Kidney epithelial cell (primary cell): ENCODE measurements at regions not wholly inside any gene's neighbourhood (a gene's known extent, or its start where the extent isn't known, plus 50 kb on each side); places are given as distances from the start of the nearest gene placed in this dataset.
A peak's percentile ranks its signal among the peaks of the same experiment; 100 is the strongest.

Experiments
- DNase-seq: peaks from one replicate; pipeline ENCODE4 v3.0.0-alpha.2; 2010; ENCODE audit warnings: low read depth
- H3K27me3 ChIP-seq: 2 replicates; pipeline ENCODE4 v1.6.0; 2011; ENCODE audit warnings: low read length; ENCODE audit not compliant: control insufficient read depth, insufficient read depth
- H3K36me3 ChIP-seq: 2 replicates; pipeline ENCODE4 v1.5.1; 2011; ENCODE audit warnings: low read length; ENCODE audit not compliant: control insufficient read depth, insufficient read depth
- H3K4me3 ChIP-seq: 2 replicates; pipeline ENCODE4 v1.5.1; 2011; ENCODE audit warnings: low read depth, mild to moderate bottlenecking, control low read depth, low read length
- CTCF ChIP-seq: IDR thresholded peaks from 2 replicates; pipeline ENCODE4 v1.5.1; 2011; ENCODE audit warnings: mild to moderate bottlenecking, moderate library complexity, low read length, control low read depth, inconsistent platforms; ENCODE audit not compliant: insufficient read depth, poor library complexity, severe bottlenecking

- H3K36me3 ChIP-seq, result no peaks in the 10 kb centered on the region
- no peak overlapping the region for H3K4me3 ChIP-seq
- no peak for DNase-seq
- no peak for TF ChIP-seq CTCF
- H3K27me3 ChIP-seq, result no peaks in the 10 kb centered on the region
Observed at GRCh38 chr6:91877994-91878393, 1291.1 kb upstream of the MAP3K7 start.

GRCh38 chr6:91874971-91875370, 1288.1 kb upstream of the MAP3K7 start:
- no peak for TF ChIP-seq CTCF
- no peak for DNase-seq
- H3K27me3 ChIP-seq, result no peaks in the 10 kb centered on the region
- H3K36me3 ChIP-seq, result no peaks in the 10 kb centered on the region
- no peak overlapping the region for H3K4me3 ChIP-seq

- no peak for TF ChIP-seq CTCF
- H3K4me3 ChIP-seq, result no peak overlapping the region
- H3K27me3 ChIP-seq, result no peaks in the 10 kb centered on the region
- H3K36me3 ChIP-seq, result no peaks in the 10 kb centered on the region
- no peak for DNase-seq
Observed at GRCh38 chr6:91868539-91869202, 1281.8 kb upstream of the MAP3K7 start.

GRCh38 chr6:91865889-91866288, 1279.0 kb upstream of the MAP3K7 start:
- TF ChIP-seq CTCF, result no peak
- no peak overlapping the region for H3K4me3 ChIP-seq
- DNase-seq, result no peak

GRCh38 chr6:91864911-91865310, 1278.0 kb upstream of the MAP3K7 start:
- no peak for TF ChIP-seq CTCF
- peak; percentile 25 for DNase-seq
- Histone ChIP-seq H3K36me3 (no peaks in the 10 kb centered on the region), H3K27me3 (no peaks in the 10 kb centered on the region), H3K4me3 (no peak overlapping the region)

More at GRCh38 chr6:91865889-91866288, 1279.0 kb upstream of the MAP3K7 start:
- Histone ChIP-seq H3K36me3 (no peaks in the 10 kb centered on the region), H3K27me3 (no peaks in the 10 kb centered on the region)

GRCh38 chr6:91860541-91861335, 1273.9 kb upstream of the MAP3K7 start:
- Histone ChIP-seq H3K36me3 (no peaks in the 10 kb centered on the region), H3K27me3 (no peaks in the 10 kb centered on the region), H3K4me3 (no peak overlapping the region)
- peak; percentile 14 for DNase-seq
- TF ChIP-seq CTCF, result no peak
